ENCODE measurements at regions not wholly inside any gene's neighbourhood (a gene's known extent, or its start where the extent isn't known, plus 50 kb on each side); places are given as distances from the start of the nearest gene placed in this dataset.

- no peak overlapping the region for H3K4me3 ChIP-seq (replicated peaks; ENCODE audit: low read depth, low read length)
- H3K27me3 ChIP-seq (replicated peaks; ENCODE audit: control insufficient read depth, insufficient read depth, low read length): no peaks in the 10 kb centered on the region
- no peak for DNase-seq (ENCODE audit: extremely low read depth, insufficient read length)
- TF ChIP-seq CTCF (IDR thresholded peaks at IDR 0.05; ENCODE audit: insufficient read depth, low read length, poor library complexity, severe bottlenecking): no peak
- no peaks in the 10 kb centered on the region for H3K36me3 ChIP-seq (ENCODE audit: control insufficient read depth, insufficient read depth, low read length)
Observed at GRCh38 chr13:65915195-65915594, 1314.9 kb downstream of the PCDH9 start.

GRCh38 chr13:65914716-65915115 lies 1315.4 kb downstream of the PCDH9 start:
- no peaks in the 10 kb centered on the region for H3K36me3 ChIP-seq (ENCODE audit: control insufficient read depth, insufficient read depth, low read length)
- H3K4me3 ChIP-seq (replicated peaks; ENCODE audit: low read depth, low read length): no peak overlapping the region
- no peaks in the 10 kb centered on the region for H3K27me3 ChIP-seq (replicated peaks; ENCODE audit: control insufficient read depth, insufficient read depth, low read length)
- no peak for TF ChIP-seq CTCF (IDR thresholded peaks at IDR 0.05; ENCODE audit: insufficient read depth, low read length, poor library complexity, severe bottlenecking)
- no peak for DNase-seq (ENCODE audit: extremely low read depth, insufficient read length)

- TF ChIP-seq CTCF (IDR thresholded peaks at IDR 0.05; ENCODE audit: insufficient read depth, low read length, poor library complexity, severe bottlenecking): no peak
- Histone ChIP-seq H3K4me3 (replicated peaks; ENCODE audit: low read depth, low read length) (no peak overlapping the region), H3K36me3 (ENCODE audit: control insufficient read depth, insufficient read depth, low read length) (no peaks in the 10 kb centered on the region), H3K27me3 (replicated peaks; ENCODE audit: control insufficient read depth, insufficient read depth, low read length) (no peaks in the 10 kb centered on the region)
- DNase-seq (ENCODE audit: extremely low read depth, insufficient read length): no peak
Observed at GRCh38 chr13:65913173-65913572, 1317.0 kb downstream of the PCDH9 start.

- H3K27me3 ChIP-seq (replicated peaks; ENCODE audit: control insufficient read depth, insufficient read depth, low read length): no peaks in the 10 kb centered on the region
- H3K36me3 ChIP-seq (ENCODE audit: control insufficient read depth, insufficient read depth, low read length): no peaks in the 10 kb centered on the region
- TF ChIP-seq CTCF (IDR thresholded peaks at IDR 0.05; ENCODE audit: insufficient read depth, low read length, poor library complexity, severe bottlenecking): no peak
- no peak overlapping the region for H3K4me3 ChIP-seq (replicated peaks; ENCODE audit: low read depth, low read length)
- no peak for DNase-seq (ENCODE audit: extremely low read depth, insufficient read length)
Observed at GRCh38 chr13:65912516-65912915, 1317.6 kb downstream of the PCDH9 start.

GRCh38 chr13:65911546-65912193 lies 1318.5 kb downstream of the PCDH9 start:
- no peak for DNase-seq (ENCODE audit: extremely low read depth, insufficient read length)
- TF ChIP-seq CTCF (IDR thresholded peaks at IDR 0.05; ENCODE audit: insufficient read depth, low read length, poor library complexity, severe bottlenecking): no peak
- Histone ChIP-seq H3K4me3 (replicated peaks; ENCODE audit: low read depth, low read length) (no peak overlapping the region), H3K36me3 (ENCODE audit: control insufficient read depth, insufficient read depth, low read length) (no peaks in the 10 kb centered on the region), H3K27me3 (replicated peaks; ENCODE audit: control insufficient read depth, insufficient read depth, low read length) (no peaks in the 10 kb centered on the region)

GRCh38 chr13:65909501-65909900 lies 1320.6 kb downstream of the PCDH9 start:
- no peak for DNase-seq (ENCODE audit: extremely low read depth, insufficient read length)
- H3K36me3 ChIP-seq (ENCODE audit: control insufficient read depth, insufficient read depth, low read length): no peaks in the 10 kb centered on the region
- H3K4me3 ChIP-seq (replicated peaks; ENCODE audit: low read depth, low read length): no peak overlapping the region
- no peaks in the 10 kb centered on the region for H3K27me3 ChIP-seq (replicated peaks; ENCODE audit: control insufficient read depth, insufficient read depth, low read length)
- no peak for TF ChIP-seq CTCF (IDR thresholded peaks at IDR 0.05; ENCODE audit: insufficient read depth, low read length, poor library complexity, severe bottlenecking)
